T-cell (primary cell): ENCODE measurements at regions not wholly inside any gene's neighbourhood (a gene's known extent, or its start where the extent isn't known, plus 50 kb on each side); places are given as distances from the start of the nearest gene placed in this dataset.
"Not testable (repeated sequence)": the region's sequence is repeated elsewhere in the genome, so short reads cannot be mapped to it uniquely, and the experiment has no call there.

Experiments used
- ATAC-seq, 4 experiments: fragments of 200-7000 bp in 3 of 4; fragments of 150-1000 bp in 1 of 4; cut with Tn5 transposase; replicated peaks in 1 of 4; 1 replicate in 3 of 4; 2 replicates in 1 of 4; pipeline ENCODE4 v1.10.0; 2021; ENCODE audit warnings: moderate library complexity in 3 of 4, mild to moderate bottlenecking in 2 of 4, moderate number of reproducible peaks in 1 of 4
- CTCF ChIA-PET, 2 donors: fragments of 300-600 bp; sonication (Branson Sonifier 250); formaldehyde crosslinking; loops; one replicate each; lab custom pipeline; 2022; ENCODE audit warnings: antibody characterized with exemption in 2 of 2; lab: Charles Lee
- POLR2A ChIA-PET, 2 donors: fragments of 300-600 bp; sonication (Branson Sonifier 250); formaldehyde crosslinking; loops; one replicate each; lab custom pipeline; 2022; ENCODE audit warnings: antibody characterized with exemption in 2 of 2; lab: Charles Lee
- DNase-seq, 35 experiments: peaks; one replicate each; pipeline versions ENCODE4 v3.0.0 to v3.0.0-alpha.2; 2013 to 2023
- H3K27ac ChIP-seq: one replicate; pipeline ENCODE4 v1.5.1; 2013; ENCODE audit warnings: low read length
- H3K27me3 ChIP-seq, 2 experiments: replicated peaks in 1 of 2; 1 replicate in 1 of 2; 2 replicates in 1 of 2; pipeline versions ENCODE4 v1.6.1 to v1.7.0; 2013; ENCODE audit warnings: low read length in 1 of 2, mixed read lengths in 1 of 2; ENCODE audit not compliant: control insufficient read depth in 2 of 2, insufficient read depth in 2 of 2; ENCODE audit errors: extremely low read depth in 1 of 2
- H3K36me3 ChIP-seq, 2 donors: 1 replicate in 1 of 2; 2 replicates in 1 of 2; pipeline versions ENCODE4 v1.6.1 to v1.7.0; 2013; ENCODE audit warnings: low read length in 1 of 2; ENCODE audit not compliant: control insufficient read depth in 2 of 2, insufficient read depth in 1 of 2; ENCODE audit errors: extremely low read depth in 1 of 2
- H3K4me1 ChIP-seq, 2 experiments: 1 replicate in 1 of 2; 2 replicates in 1 of 2; pipeline versions ENCODE4 v1.6.1 to v1.7.0; 2013; ENCODE audit warnings: low read length in 2 of 2, mixed read lengths in 1 of 2; ENCODE audit not compliant: insufficient read depth in 2 of 2, control insufficient read depth in 1 of 2; ENCODE audit errors: extremely low read depth in 1 of 2
- H3K4me3 ChIP-seq, 2 donors: 1 replicate in 1 of 2; 2 replicates in 1 of 2; pipeline versions ENCODE4 v1.5.1 to v1.7.0; 2013; ENCODE audit warnings: mild to moderate bottlenecking in 2 of 2, low read length in 1 of 2, moderate library complexity in 1 of 2; ENCODE audit not compliant: control insufficient read depth in 1 of 2; ENCODE audit errors: extremely low read depth in 1 of 2
- H3K9me3 ChIP-seq: 2 replicates; pipeline ENCODE4 v1.7.0; 2013
- H3K27ac Mint-ChIP-seq, 2 donors: one replicate each; pipeline ENCODE4 v1.8.0; 2020 to 2021; ENCODE audit warnings: mild to moderate bottlenecking in 2 of 2, mixed read lengths in 2 of 2
- H3K27me3 Mint-ChIP-seq, 2 donors: one replicate each; pipeline ENCODE4 v1.8.0; 2021 to 2022; ENCODE audit warnings: mixed read lengths in 2 of 2
- H3K36me3 Mint-ChIP-seq: one replicate; pipeline ENCODE4 v1.8.0; 2021; ENCODE audit warnings: mixed read lengths
- H3K4me1 Mint-ChIP-seq, 3 donors: one replicate each; pipeline ENCODE4 v1.8.0; 2020 to 2022; ENCODE audit warnings: mixed read lengths in 3 of 3, mild to moderate bottlenecking in 1 of 3
- H3K4me3 Mint-ChIP-seq, 3 donors: one replicate each; pipeline ENCODE4 v1.8.0; 2020 to 2022; ENCODE audit warnings: mild to moderate bottlenecking in 3 of 3, mixed read lengths in 3 of 3, moderate library complexity in 3 of 3
- H3K9me3 Mint-ChIP-seq, 3 donors: one replicate each; pipeline ENCODE4 v1.8.0; 2020 to 2022; ENCODE audit warnings: mixed read lengths in 3 of 3
- WGBS: methylation state at CpG from one replicate; pipeline ENCODE4 v1.1.5; 2013; ENCODE audit warnings: missing lambda C conversion rate; ENCODE audit not compliant: insufficient coverage; 5-methylcytosine and 5-hydroxymethylcytosine counted together

DNA sequence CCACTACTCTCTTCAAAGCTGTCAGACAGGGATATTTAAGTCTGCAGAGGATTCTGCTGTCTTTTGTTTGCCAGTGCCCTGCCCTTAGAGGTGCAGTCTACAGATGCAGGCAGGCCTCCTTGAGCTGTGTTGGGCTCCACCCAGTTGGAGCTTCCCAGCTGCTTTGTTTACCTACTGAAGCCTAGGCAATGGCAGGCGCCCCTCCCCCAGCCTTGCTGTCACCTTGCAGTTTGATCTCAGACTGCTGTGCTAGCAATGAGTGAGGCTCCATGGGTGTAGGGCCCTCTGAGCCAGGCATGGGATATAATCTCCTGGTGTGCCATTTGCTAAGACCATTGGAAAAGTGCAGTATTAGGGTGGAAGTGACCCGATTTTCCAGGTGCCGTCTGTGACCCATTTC, 151.3 kb upstream of the CCZ1B start:
- DNase-seq, H3K27ac ChIP-seq, H3K27me3 ChIP-seq, CTCF ChIA-PET, H3K9me3 ChIP-seq, H3K27ac Mint-ChIP-seq, H3K4me3 ChIP-seq, H3K9me3 Mint-ChIP-seq, H3K36me3 ChIP-seq, H3K4me1 ChIP-seq, ATAC-seq, H3K4me1 Mint-ChIP-seq, POLR2A ChIA-PET, H3K36me3 Mint-ChIP-seq, H3K4me3 Mint-ChIP-seq: not testable (repeated sequence)
- 86% methylated on average over 3 of the region's 3 CpGs for WGBS
- peaks cover 5 to 26% of the 10 kb centered on the region in 2 donors for H3K27me3 Mint-ChIP-seq

DNA sequence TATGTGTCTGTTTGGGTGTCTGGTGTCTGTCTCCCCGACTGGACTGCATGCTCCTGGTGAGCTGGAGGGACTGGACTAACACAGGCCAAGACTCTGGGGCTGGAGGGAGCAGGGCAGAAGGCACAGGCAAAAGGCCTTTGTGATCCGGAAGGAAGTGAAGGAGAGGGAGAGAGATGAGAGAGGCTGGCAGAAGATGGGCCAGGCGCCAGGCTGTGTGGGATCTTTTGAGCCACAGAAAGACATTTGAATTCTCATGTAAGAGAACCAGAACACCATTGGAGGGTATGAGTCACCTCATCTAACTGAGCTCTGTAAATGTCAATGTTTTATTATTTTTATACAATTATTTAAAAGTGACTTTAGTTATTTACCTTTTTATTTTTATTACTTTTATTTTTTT, 152.3 kb upstream of the CCZ1B start:
- WGBS = 50% methylated on average over 1 of the region's 3 CpGs
- H3K4me3 Mint-ChIP-seq, H3K9me3 Mint-ChIP-seq, DNase-seq, H3K4me3 ChIP-seq, H3K9me3 ChIP-seq, H3K27ac ChIP-seq, H3K27ac Mint-ChIP-seq, H3K36me3 Mint-ChIP-seq, H3K36me3 ChIP-seq, H3K27me3 ChIP-seq, ATAC-seq, H3K4me1 ChIP-seq, POLR2A ChIA-PET, H3K4me1 Mint-ChIP-seq: not testable (repeated sequence)
- CTCF ChIA-PET = interaction anchor here in 1 of 2 donors (1.1 kb wide), 1 partner anchor 703 kb away, joined by 3 read pairs; no protein-coding TSS in a partner anchor
- peaks cover 5 to 27% of the 10 kb centered on the region in 2 donors for H3K27me3 Mint-ChIP-seq

DNA sequence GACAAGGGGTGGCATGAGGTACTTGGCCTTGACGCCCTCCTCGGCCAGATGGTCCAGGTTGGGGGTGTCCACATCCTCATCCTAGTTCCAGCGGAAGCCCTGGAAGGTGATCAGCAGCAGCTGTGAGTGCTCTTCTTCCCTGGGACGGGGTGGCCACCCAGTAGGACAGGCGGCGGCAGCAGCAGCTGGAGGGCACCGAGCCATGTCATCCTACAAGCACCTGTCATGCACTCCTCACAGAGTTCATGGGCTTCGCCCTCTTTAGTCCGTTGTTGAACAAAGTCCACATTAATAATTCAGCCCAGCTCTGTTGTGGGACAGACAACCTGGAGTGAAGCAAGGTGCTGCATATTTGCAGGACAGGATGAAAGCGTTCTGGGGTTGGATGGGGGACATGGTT, 153.4 kb upstream of the CCZ1B start:
- H3K36me3 Mint-ChIP-seq, H3K27ac Mint-ChIP-seq, H3K27me3 ChIP-seq, DNase-seq, H3K4me1 ChIP-seq, H3K36me3 ChIP-seq, ATAC-seq, H3K27ac ChIP-seq, H3K4me3 Mint-ChIP-seq, H3K4me1 Mint-ChIP-seq, POLR2A ChIA-PET, H3K9me3 Mint-ChIP-seq, H3K4me3 ChIP-seq, H3K9me3 ChIP-seq: not testable (repeated sequence)
- 90% methylated on average over 3 of the region's 10 CpGs for WGBS
- CTCF ChIA-PET = interaction anchor here in 1 of 2 donors (1.1 kb wide), 1 partner anchor 702 kb away, joined by 3 read pairs; no protein-coding TSS in a partner anchor
- peaks cover 5 to 33% of the 10 kb centered on the region in 2 donors for H3K27me3 Mint-ChIP-seq

DNA sequence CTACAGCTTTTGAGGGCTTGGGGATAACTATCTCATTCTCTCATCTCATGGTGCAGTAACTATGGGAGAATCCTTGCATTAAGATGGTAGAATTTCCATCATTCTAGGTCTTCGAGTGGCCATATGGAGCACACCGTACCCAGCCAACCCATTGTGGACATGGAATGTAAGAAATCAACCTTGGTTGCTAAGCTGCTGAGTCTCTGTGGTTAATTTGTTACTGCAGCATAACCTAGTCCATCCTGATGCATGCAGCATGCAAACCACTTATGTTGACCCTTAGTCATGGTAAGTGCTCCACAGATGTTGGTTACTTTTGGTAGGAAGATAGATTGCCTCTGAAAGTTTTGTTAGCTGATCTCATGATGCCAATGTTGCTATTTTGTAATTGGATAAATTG, 156.3 kb upstream of the CCZ1B start:
- CTCF ChIA-PET, H3K27ac Mint-ChIP-seq, POLR2A ChIA-PET, H3K27ac ChIP-seq, H3K36me3 Mint-ChIP-seq, H3K9me3 ChIP-seq, H3K4me1 ChIP-seq, ATAC-seq, H3K4me1 Mint-ChIP-seq, H3K27me3 ChIP-seq, H3K4me3 ChIP-seq, H3K9me3 Mint-ChIP-seq, DNase-seq, H3K4me3 Mint-ChIP-seq, H3K36me3 ChIP-seq: not testable (repeated sequence)
- WGBS = no CpG with 5 or more reads among the region's 2 CpGs
- H3K27me3 Mint-ChIP-seq = peaks cover 5 to 35% of the 10 kb centered on the region in 2 donors

DNA sequence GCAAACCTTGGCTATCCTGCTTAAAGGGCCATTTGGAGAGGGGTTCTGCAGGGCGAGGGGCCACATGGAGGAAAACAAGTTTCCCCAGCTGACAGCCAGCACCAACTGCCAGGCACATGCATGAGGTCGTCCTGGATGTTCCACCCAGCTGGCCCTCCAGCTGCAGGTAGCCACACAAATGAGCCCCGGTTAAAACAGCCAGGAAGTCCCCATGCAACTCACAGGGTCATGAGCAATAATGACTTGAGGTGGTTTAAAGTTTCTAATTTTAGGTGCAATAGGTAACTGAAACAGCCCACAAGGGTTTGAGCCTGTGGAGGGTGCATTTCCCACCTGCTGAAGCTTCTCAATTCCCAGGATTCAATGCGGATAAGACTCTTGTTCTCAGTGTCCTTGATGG, 160.8 kb upstream of the CCZ1B start:
- H3K27me3 ChIP-seq, H3K9me3 ChIP-seq, H3K27ac Mint-ChIP-seq, H3K4me3 ChIP-seq, H3K27ac ChIP-seq, H3K36me3 Mint-ChIP-seq, H3K36me3 ChIP-seq, POLR2A ChIA-PET, DNase-seq, H3K4me1 ChIP-seq, ATAC-seq, H3K4me3 Mint-ChIP-seq, H3K9me3 Mint-ChIP-seq: not testable (repeated sequence)
- CTCF ChIA-PET = interaction anchor here in 1 of 2 donors (0.5 kb wide), 1 partner anchor 115 kb away, joined by 3 read pairs; no protein-coding TSS in a partner anchor
- Mint-ChIP-seq H3K4me1 (peaks cover 15 to 16% (median 15%) of the 10 kb centered on the region in 3 donors), H3K27me3 (peaks cover 0 to 13% of the 10 kb centered on the region in 2 donors)
- 50% methylated on average over 3 of the region's 4 CpGs for WGBS

DNA sequence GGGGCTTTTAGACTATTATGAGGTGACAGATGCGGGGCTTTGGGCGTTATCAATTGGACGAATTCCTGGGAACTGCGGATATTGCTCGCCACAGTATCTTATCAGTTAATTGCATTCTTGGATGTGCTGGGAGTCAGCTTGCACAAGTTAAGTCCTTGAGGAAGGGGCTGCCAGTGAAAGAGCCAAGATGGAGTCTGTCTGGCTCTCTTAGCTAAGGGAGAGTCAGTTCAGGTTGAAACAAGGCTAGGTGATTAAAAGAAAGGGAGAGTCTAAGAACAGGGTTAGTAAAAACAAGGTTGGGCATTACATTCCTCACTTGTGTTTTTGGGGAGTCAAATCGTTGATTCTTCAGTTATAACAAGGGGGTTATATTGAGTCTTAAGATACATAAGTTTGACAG, 162.5 kb upstream of the CCZ1B start:
- H3K4me3 Mint-ChIP-seq, H3K27me3 ChIP-seq, H3K27me3 Mint-ChIP-seq, CTCF ChIA-PET, H3K36me3 Mint-ChIP-seq, H3K9me3 ChIP-seq, H3K36me3 ChIP-seq, H3K4me1 ChIP-seq, H3K27ac Mint-ChIP-seq, H3K4me3 ChIP-seq, H3K27ac ChIP-seq, ATAC-seq, H3K9me3 Mint-ChIP-seq, DNase-seq: not testable (repeated sequence)
- no CpG with 5 or more reads among the region's 6 CpGs for WGBS
- H3K4me1 Mint-ChIP-seq = peaks cover 15 to 16% (median 16%) of the 10 kb centered on the region in 3 donors
- POLR2A ChIA-PET = interaction anchor here in 1 of 2 donors (0.6 kb wide), 1 partner anchor 455 kb away, joined by 5 read pairs; no protein-coding TSS in a partner anchor

DNA sequence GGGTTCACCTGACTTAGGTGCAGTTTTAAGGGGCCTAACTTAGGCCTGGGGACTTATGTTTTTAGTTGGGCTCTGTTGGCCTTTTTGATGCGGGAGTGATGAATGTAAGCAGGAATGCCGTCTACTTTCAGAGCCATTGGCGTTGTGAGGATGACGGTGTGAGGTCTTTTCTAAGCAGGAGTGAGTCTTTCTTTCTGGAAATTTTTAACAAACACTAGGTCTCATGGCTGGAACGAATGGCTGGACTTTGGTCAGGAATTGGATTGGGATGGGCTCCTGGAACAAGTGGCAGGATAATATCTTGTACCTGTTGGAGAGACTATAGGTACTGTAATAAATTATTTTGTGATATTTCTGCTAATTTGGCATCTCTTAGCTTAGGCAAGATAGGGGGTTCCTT, 163.9 kb upstream of the CCZ1B start:
- H3K4me3 ChIP-seq, POLR2A ChIA-PET, H3K9me3 ChIP-seq, H3K9me3 Mint-ChIP-seq, H3K27me3 ChIP-seq, ATAC-seq, H3K27me3 Mint-ChIP-seq, H3K27ac Mint-ChIP-seq, H3K27ac ChIP-seq, H3K36me3 Mint-ChIP-seq, H3K36me3 ChIP-seq, H3K4me1 ChIP-seq, CTCF ChIA-PET, H3K4me3 Mint-ChIP-seq, DNase-seq: not testable (repeated sequence)
- peaks cover 15 to 16% (median 16%) of the 10 kb centered on the region in 3 donors for H3K4me1 Mint-ChIP-seq
- 95% methylated on average over 5 of the region's 5 CpGs for WGBS
